ENCODE measurements at regions not wholly inside any gene's neighbourhood (a gene's known extent, or its start where the extent isn't known, plus 50 kb on each side); places are given as distances from the start of the nearest gene placed in this dataset.

DNA sequence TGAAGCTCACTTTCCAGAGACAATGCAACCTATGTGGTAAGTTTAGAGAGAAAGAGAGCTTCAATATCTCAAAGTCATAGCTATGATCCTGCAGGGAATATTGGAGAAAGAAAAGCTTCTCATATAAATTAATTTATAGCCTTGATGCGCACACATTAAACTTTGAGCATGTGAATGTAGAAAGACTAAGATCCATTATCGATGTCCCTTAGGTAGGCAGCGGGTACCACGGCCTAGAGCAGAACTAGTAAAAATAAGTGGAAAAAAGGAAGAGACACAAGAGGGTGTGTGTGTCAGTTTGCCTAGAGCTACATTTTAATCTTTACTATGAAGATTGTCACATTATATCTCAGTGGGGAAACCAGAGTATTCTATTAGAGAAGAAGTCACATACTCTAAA is 685.6 kb downstream of the AMY1C start:
- BruUV-seq (replicated peaks) = no TSS peak
- H3K9me3 ChIP-seq (ENCODE audit: low read depth, low read length, poor library complexity, severe bottlenecking) = no peaks in the 10 kb centered on the region
- CTCF ChIA-PET = no interaction called here
- H3K36me3 ChIP-seq (ENCODE audit: insufficient read depth, low read length, poor library complexity, severe bottlenecking) = no peaks in the 10 kb centered on the region
- no peak for DNase-seq (ENCODE audit: low spot score)
- H3K4me1 ChIP-seq (ENCODE audit: insufficient read depth, low read length, poor library complexity, severe bottlenecking) = no peaks in the 10 kb centered on the region
- POLR2A ChIA-PET (ENCODE audit: low non-redundant PET) = no interaction called here
- intact Hi-C loops (cut with micrococcal nuclease; ENCODE audit: unreplicated experiment) = no loop called here
- TF ChIP-seq, protein P1, sequence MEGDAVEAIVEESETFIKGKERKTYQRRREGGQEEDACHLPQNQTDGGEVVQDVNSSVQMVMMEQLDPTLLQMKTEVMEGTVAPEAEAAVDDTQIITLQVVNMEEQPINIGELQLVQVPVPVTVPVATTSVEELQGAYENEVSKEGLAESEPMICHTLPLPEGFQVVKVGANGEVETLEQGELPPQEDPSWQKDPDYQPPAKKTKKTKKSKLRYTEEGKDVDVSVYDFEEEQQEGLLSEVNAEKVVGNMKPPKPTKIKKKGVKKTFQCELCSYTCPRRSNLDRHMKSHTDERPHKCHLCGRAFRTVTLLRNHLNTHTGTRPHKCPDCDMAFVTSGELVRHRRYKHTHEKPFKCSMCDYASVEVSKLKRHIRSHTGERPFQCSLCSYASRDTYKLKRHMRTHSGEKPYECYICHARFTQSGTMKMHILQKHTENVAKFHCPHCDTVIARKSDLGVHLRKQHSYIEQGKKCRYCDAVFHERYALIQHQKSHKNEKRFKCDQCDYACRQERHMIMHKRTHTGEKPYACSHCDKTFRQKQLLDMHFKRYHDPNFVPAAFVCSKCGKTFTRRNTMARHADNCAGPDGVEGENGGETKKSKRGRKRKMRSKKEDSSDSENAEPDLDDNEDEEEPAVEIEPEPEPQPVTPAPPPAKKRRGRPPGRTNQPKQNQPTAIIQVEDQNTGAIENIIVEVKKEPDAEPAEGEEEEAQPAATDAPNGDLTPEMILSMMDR (conservative IDR thresholded peaks at IDR 0.05; ENCODE audit: low read depth, low read length) = no peak
- TF ChIP-seq EZH2 (IDR thresholded peaks at IDR 0.05; ENCODE audit: borderline replicate concordance, low read depth, low read length, poor library complexity, severe bottlenecking) = no peak
- no peak overlapping the region for H3K4me3 ChIP-seq (ENCODE audit: low read depth, low read length, poor library complexity, severe bottlenecking)
- H3K27me3 ChIP-seq (replicated peaks; ENCODE audit: insufficient read depth, low read depth, low read length, poor library complexity) = no peaks in the 10 kb centered on the region
- H3K27ac ChIP-seq (ENCODE audit: low read depth, low read length, poor library complexity, severe bottlenecking) = no peak overlapping the region

DNA sequence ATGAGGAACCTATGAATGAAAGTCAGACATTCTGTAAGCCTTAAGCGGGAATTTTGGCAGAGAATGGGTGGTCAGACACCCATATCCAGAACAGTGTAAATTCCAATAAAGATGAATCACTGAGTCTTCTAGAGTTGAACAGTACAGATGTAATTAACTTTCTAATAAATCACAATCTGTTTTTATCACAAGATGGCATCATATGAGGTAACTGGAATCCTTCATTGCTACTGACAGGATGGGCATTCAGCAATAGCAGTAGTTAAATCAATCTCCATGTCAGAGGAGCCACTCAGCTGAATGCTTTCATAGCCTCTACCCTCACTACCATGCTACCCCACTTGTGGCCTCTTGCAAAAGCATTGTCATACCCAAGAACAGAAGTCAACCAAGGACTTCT is 690.3 kb downstream of the AMY1C start:
- H3K4me3 ChIP-seq (ENCODE audit: low read depth, low read length, poor library complexity, severe bottlenecking) = no peak overlapping the region
- TF ChIP-seq, protein P1 (conservative IDR thresholded peaks at IDR 0.05; ENCODE audit: low read depth, low read length) = no peak
- TF ChIP-seq EZH2 (IDR thresholded peaks at IDR 0.05; ENCODE audit: borderline replicate concordance, low read depth, low read length, poor library complexity, severe bottlenecking) = no peak

DNA sequence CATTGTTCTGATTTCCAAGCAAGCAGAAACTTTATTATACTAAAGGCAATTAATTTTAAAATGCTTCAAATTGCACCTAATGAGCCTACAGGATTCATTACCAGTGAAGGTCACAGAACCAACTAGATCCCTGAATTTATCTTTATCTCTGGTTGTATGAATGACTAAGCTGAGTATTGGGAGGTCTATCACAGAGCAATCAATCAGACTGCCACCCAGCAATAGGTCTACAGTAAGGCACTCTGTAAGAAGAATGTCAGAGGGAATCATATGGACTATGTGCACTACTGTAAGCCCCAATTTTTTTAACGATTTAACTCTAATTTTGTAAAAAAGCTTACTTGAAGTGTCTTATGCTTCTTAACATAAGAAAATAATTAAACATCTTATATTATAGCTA is 707.0 kb downstream of the AMY1C start:
- no peaks in the 10 kb centered on the region for H3K27me3 ChIP-seq (replicated peaks; ENCODE audit: insufficient read depth, low read depth, low read length, poor library complexity)
- ChIA-PET POLR2A (ENCODE audit: low non-redundant PET) (no interaction called here), CTCF (no interaction called here)
- no peak overlapping the region for H3K27ac ChIP-seq (ENCODE audit: low read depth, low read length, poor library complexity, severe bottlenecking)
- no peak for DNase-seq (ENCODE audit: low spot score)
- H3K36me3 ChIP-seq (ENCODE audit: insufficient read depth, low read length, poor library complexity, severe bottlenecking) = no peaks in the 10 kb centered on the region
- intact Hi-C loops (cut with micrococcal nuclease; ENCODE audit: unreplicated experiment) = no loop called here
- H3K4me3 ChIP-seq (ENCODE audit: low read depth, low read length, poor library complexity, severe bottlenecking) = no peak overlapping the region
- TF ChIP-seq EZH2 (IDR thresholded peaks at IDR 0.05; ENCODE audit: borderline replicate concordance, low read depth, low read length, poor library complexity, severe bottlenecking) = no peak
- TF ChIP-seq, protein P1 (conservative IDR thresholded peaks at IDR 0.05; ENCODE audit: low read depth, low read length) = no peak
- BruUV-seq (replicated peaks) = no TSS peak
- peaks cover 8% of the 10 kb centered on the region for H3K9me3 ChIP-seq (ENCODE audit: low read depth, low read length, poor library complexity, severe bottlenecking)
- H3K4me1 ChIP-seq (ENCODE audit: insufficient read depth, low read length, poor library complexity, severe bottlenecking) = no peaks in the 10 kb centered on the region

More for the DNA sequence above, 690.3 kb downstream of the AMY1C start:
- Histone ChIP-seq H3K36me3 (ENCODE audit: insufficient read depth, low read length, poor library complexity, severe bottlenecking) (no peaks in the 10 kb centered on the region), H3K4me1 (ENCODE audit: insufficient read depth, low read length, poor library complexity, severe bottlenecking) (no peaks in the 10 kb centered on the region), H3K27me3 (replicated peaks; ENCODE audit: insufficient read depth, low read depth, low read length, poor library complexity) (no peaks in the 10 kb centered on the region), H3K9me3 (ENCODE audit: low read depth, low read length, poor library complexity, severe bottlenecking) (no peaks in the 10 kb centered on the region), H3K27ac (ENCODE audit: low read depth, low read length, poor library complexity, severe bottlenecking) (no peak overlapping the region)
- BruUV-seq (replicated peaks) = no TSS peak
- POLR2A ChIA-PET (ENCODE audit: low non-redundant PET) = no interaction called here
- DNase-seq (ENCODE audit: low spot score) = no peak
- CTCF ChIA-PET = no interaction called here
- intact Hi-C loops (cut with micrococcal nuclease; ENCODE audit: unreplicated experiment) = no loop called here

All from A673 (cell line).